GM23338 (cell line): ENCODE measurements at regions not wholly inside any gene's neighbourhood (a gene's known extent, or its start where the extent isn't known, plus 50 kb on each side); places are given as distances from the start of the nearest gene placed in this dataset.

Experiments
- ATAC-seq: fragments of 200-7000 bp; cut with Tn5 transposase; 3 replicates; pipeline ENCODE4 v1.9.1; 2020
- DNase-seq: peaks from one replicate; pipeline ENCODE4 v3.0.0-alpha.2; 2015; ENCODE audit warnings: low spot score
- H2AFZ ChIP-seq: fragments of 200-600 bp; sonication (generic); 2 replicates; pipeline ENCODE4 v1.8.0; 2016; ENCODE audit warnings: antibody characterized with exemption, mild to moderate bottlenecking, moderate library complexity
- H3F3A ChIP-seq: fragments of 200-600 bp; sonication (generic); replicated peaks from 2 replicates; pipeline ENCODE4 v1.8.0; 2017; ENCODE audit warnings: antibody characterized with exemption, mixed run types, low read depth
- H3K27ac ChIP-seq: fragments of 200-600 bp; sonication (generic); 2 replicates; pipeline ENCODE4 v1.6.1; 2016; ENCODE audit warnings: low read depth
- H3K27me3 ChIP-seq: fragments of 200-600 bp; sonication (generic); 2 replicates; pipeline ENCODE4 v1.8.0; 2016; ENCODE audit warnings: mild to moderate bottlenecking, mixed run types, moderate library complexity; ENCODE audit not compliant: insufficient read depth
- H3K36me3 ChIP-seq: fragments of 200-600 bp; sonication (generic); 2 replicates; pipeline ENCODE4 v1.8.0; 2016; ENCODE audit warnings: mild to moderate bottlenecking; ENCODE audit not compliant: insufficient read depth
- H3K4me1 ChIP-seq: fragments of 200-600 bp; sonication (generic); 2 replicates; pipeline ENCODE4 v1.8.0; 2016; ENCODE audit warnings: mild to moderate bottlenecking, moderate library complexity; ENCODE audit not compliant: insufficient read depth
- H3K4me2 ChIP-seq: fragments of 200-600 bp; sonication (generic); 2 replicates; pipeline ENCODE4 v1.7.1; 2017; ENCODE audit warnings: mixed run types
- H3K4me3 ChIP-seq: fragments of 200-600 bp; sonication (generic); 2 replicates; pipeline ENCODE4 v1.6.1; 2016; ENCODE audit warnings: mixed run types
- H3K79me2 ChIP-seq: fragments of 200-600 bp; sonication (generic); replicated peaks from 2 replicates; pipeline ENCODE4 v1.8.0; 2017; ENCODE audit warnings: mild to moderate bottlenecking; ENCODE audit not compliant: insufficient read depth
- H3K9me2 ChIP-seq: fragments of 200-600 bp; sonication (generic); 2 replicates; pipeline ENCODE4 v1.8.0; 2017; ENCODE audit not compliant: insufficient read depth
- H4K20me1 ChIP-seq: fragments of 200-600 bp; sonication (generic); replicated peaks from 2 replicates; pipeline ENCODE4 v1.8.0; 2017; ENCODE audit warnings: mild to moderate bottlenecking; ENCODE audit not compliant: insufficient read depth
- H3K27ac Mint-ChIP-seq: 2 replicates; pipeline ENCODE4 v1.8.0; 2020; ENCODE audit warnings: inconsistent platforms, mild to moderate bottlenecking, moderate library complexity, mixed read lengths
- H3K27me3 Mint-ChIP-seq: 3 replicates; pipeline ENCODE4 v1.8.0; 2022; ENCODE audit warnings: low read depth, mild to moderate bottlenecking, moderate library complexity, mixed read lengths, inconsistent platforms; ENCODE audit not compliant: insufficient read depth, poor library complexity
- H3K36me3 Mint-ChIP-seq: 3 replicates; pipeline ENCODE4 v1.8.0; 2021; ENCODE audit warnings: low read depth, mild to moderate bottlenecking, inconsistent platforms, moderate library complexity, mixed read lengths
- H3K4me1 Mint-ChIP-seq: 3 replicates; pipeline ENCODE4 v1.8.0; 2020; ENCODE audit warnings: mild to moderate bottlenecking, inconsistent platforms, mixed read lengths
- H3K4me3 Mint-ChIP-seq: 3 replicates; pipeline ENCODE4 v1.8.0; 2021; ENCODE audit warnings: moderate library complexity, mild to moderate bottlenecking, inconsistent platforms, mixed read lengths
- H3K9me3 Mint-ChIP-seq: 3 replicates; pipeline ENCODE4 v1.8.0; 2020; ENCODE audit warnings: moderate library complexity, mild to moderate bottlenecking, inconsistent platforms, mixed read lengths
- CREB1 ChIP-seq: fragments of 250-450 bp; sonication (Bioruptor Pico); IDR thresholded peaks from 2 replicates; pipeline ENCODE4 v1.5.0; 2020; ENCODE audit warnings: low read depth, mild to moderate bottlenecking, moderate library complexity
- CTCF ChIP-seq, 2 experiments: fragments of 200-600 bp in 1 of 2; sonication (generic) in 1 of 2; conservative IDR thresholded peaks; 2 replicates each; pipeline versions ENCODE4 v1.5.1 to v1.6.1; 2016 to 2017; ENCODE audit warnings: antibody characterized with exemption in 2 of 2, low read depth in 2 of 2, mild to moderate bottlenecking in 2 of 2, moderate library complexity in 1 of 2
- ETS1 ChIP-seq: IDR thresholded peaks from 2 replicates; pipeline ENCODE4 v1.6.1; 2016; ENCODE audit warnings: antibody characterized with exemption
- EZH2 ChIP-seq: fragments of 200-600 bp; sonication (generic); IDR thresholded peaks from one replicate; pipeline ENCODE4 v1.8.0; 2017; ENCODE audit warnings: antibody characterized with exemption, mild to moderate bottlenecking, low read depth; ENCODE audit not compliant: unreplicated experiment
- EZH2phosphoT487 ChIP-seq: fragments of 200-600 bp; sonication (generic); IDR thresholded peaks from one replicate; pipeline ENCODE4 v1.8.1; 2018; ENCODE audit warnings: antibody characterized with exemption; ENCODE audit not compliant: unreplicated experiment
- JUNB ChIP-seq: IDR thresholded peaks from one replicate; pipeline ENCODE4 v1.6.1; 2016; ENCODE audit warnings: antibody characterized with exemption; ENCODE audit not compliant: unreplicated experiment
- NANOG ChIP-seq: IDR thresholded peaks from 2 replicates; pipeline ENCODE4 v1.6.1; 2016; ENCODE audit warnings: antibody characterized with exemption, borderline replicate concordance
- POLR2AphosphoS5 ChIP-seq: IDR thresholded peaks from 2 replicates; pipeline ENCODE4 v1.6.1; 2016; ENCODE audit warnings: antibody characterized with exemption, low read depth
- STAT1 ChIP-seq: IDR thresholded peaks from one replicate; pipeline ENCODE4 v1.6.1; 2016; ENCODE audit warnings: antibody characterized with exemption; ENCODE audit not compliant: unreplicated experiment
- ZNF114 ChIP-seq: fragments of 250-450 bp; sonication (Bioruptor Pico); IDR thresholded peaks from 2 replicates; pipeline ENCODE4 v1.5.0; 2020; ENCODE audit warnings: mild to moderate bottlenecking, moderate library complexity
- ZNF331 ChIP-seq: fragments of 250-450 bp; sonication (Bioruptor Pico); IDR thresholded peaks from 2 replicates; pipeline ENCODE4 v1.5.0; 2020; ENCODE audit warnings: low read depth, mild to moderate bottlenecking, moderate library complexity
- TF ChIP-seq, protein P1 (sequence below): fragments of 250-450 bp; sonication (Bioruptor Pico); IDR thresholded peaks from 2 replicates; pipeline ENCODE4 v1.5.0; 2020; ENCODE audit warnings: mild to moderate bottlenecking, moderate library complexity
- TF ChIP-seq, protein P2 (sequence below): IDR thresholded peaks from one replicate; pipeline ENCODE4 v1.6.1; 2018; ENCODE audit warnings: antibody characterized with exemption; ENCODE audit not compliant: unreplicated experiment

GRCh38 chr16:79821911-79822310, 221.4 kb upstream of the MAF start:
- DNase-seq: no peak
- no peak for TF ChIP-seq EZH2phosphoT487
- no peak for TF ChIP-seq CTCF (conservative IDR thresholded peaks at IDR 0.05; ENCODE audit: low read depth in 2 of 2)
- no peak for TF ChIP-seq NANOG
- TF ChIP-seq POLR2AphosphoS5: no peak
- TF ChIP-seq EZH2: no peak
- TF ChIP-seq ETS1: no peak
- no peak for TF ChIP-seq CREB1 (CRISPR knock-in tag)
- no peak for TF ChIP-seq JUNB
- TF ChIP-seq ZNF114 (CRISPR knock-in tag): no peak
- TF ChIP-seq, protein P1, sequence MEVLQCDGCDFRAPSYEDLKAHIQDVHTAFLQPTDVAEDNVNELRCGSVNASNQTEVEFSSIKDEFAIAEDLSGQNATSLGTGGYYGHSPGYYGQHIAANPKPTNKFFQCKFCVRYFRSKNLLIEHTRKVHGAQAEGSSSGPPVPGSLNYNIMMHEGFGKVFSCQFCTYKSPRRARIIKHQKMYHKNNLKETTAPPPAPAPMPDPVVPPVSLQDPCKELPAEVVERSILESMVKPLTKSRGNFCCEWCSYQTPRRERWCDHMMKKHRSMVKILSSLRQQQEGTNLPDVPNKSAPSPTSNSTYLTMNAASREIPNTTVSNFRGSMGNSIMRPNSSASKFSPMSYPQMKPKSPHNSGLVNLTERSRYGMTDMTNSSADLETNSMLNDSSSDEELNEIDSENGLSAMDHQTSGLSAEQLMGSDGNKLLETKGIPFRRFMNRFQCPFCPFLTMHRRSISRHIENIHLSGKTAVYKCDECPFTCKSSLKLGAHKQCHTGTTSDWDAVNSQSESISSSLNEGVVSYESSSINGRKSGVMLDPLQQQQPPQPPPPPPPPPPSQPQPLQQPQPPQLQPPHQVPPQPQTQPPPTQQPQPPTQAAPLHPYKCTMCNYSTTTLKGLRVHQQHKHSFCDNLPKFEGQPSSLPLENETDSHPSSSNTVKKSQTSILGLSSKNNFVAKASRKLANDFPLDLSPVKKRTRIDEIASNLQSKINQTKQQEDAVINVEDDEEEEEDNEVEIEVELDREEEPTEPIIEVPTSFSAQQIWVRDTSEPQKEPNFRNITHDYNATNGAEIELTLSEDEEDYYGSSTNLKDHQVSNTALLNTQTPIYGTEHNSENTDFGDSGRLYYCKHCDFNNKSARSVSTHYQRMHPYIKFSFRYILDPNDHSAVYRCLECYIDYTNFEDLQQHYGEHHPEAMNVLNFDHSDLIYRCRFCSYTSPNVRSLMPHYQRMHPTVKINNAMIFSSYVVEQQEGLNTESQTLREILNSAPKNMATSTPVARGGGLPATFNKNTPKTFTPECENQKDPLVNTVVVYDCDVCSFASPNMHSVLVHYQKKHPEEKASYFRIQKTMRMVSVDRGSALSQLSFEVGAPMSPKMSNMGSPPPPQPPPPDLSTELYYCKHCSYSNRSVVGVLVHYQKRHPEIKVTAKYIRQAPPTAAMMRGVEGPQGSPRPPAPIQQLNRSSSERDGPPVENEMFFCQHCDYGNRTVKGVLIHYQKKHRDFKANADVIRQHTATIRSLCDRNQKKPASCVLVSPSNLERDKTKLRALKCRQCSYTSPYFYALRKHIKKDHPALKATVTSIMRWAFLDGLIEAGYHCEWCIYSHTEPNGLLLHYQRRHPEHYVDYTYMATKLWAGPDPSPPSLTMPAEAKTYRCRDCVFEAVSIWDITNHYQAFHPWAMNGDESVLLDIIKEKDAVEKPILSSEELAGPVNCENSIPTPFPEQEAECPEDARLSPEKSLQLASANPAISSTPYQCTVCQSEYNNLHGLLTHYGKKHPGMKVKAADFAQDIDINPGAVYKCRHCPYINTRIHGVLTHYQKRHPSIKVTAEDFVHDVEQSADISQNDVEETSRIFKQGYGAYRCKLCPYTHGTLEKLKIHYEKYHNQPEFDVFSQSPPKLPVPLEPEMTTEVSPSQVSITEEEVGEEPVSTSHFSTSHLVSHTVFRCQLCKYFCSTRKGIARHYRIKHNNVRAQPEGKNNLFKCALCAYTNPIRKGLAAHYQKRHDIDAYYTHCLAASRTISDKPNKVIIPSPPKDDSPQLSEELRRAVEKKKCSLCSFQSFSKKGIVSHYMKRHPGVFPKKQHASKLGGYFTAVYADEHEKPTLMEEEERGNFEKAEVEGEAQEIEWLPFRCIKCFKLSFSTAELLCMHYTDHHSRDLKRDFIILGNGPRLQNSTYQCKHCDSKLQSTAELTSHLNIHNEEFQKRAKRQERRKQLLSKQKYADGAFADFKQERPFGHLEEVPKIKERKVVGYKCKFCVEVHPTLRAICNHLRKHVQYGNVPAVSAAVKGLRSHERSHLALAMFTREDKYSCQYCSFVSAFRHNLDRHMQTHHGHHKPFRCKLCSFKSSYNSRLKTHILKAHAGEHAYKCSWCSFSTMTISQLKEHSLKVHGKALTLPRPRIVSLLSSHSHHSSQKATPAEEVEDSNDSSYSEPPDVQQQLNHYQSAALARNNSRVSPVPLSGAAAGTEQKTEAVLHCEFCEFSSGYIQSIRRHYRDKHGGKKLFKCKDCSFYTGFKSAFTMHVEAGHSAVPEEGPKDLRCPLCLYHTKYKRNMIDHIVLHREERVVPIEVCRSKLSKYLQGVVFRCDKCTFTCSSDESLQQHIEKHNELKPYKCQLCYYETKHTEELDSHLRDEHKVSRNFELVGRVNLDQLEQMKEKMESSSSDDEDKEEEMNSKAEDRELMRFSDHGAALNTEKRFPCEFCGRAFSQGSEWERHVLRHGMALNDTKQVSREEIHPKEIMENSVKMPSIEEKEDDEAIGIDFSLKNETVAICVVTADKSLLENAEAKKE (CRISPR knock-in tag): no peak
- TF ChIP-seq STAT1: no peak
- no peak for TF ChIP-seq ZNF331 (CRISPR knock-in tag)
- TF ChIP-seq, protein P2, sequence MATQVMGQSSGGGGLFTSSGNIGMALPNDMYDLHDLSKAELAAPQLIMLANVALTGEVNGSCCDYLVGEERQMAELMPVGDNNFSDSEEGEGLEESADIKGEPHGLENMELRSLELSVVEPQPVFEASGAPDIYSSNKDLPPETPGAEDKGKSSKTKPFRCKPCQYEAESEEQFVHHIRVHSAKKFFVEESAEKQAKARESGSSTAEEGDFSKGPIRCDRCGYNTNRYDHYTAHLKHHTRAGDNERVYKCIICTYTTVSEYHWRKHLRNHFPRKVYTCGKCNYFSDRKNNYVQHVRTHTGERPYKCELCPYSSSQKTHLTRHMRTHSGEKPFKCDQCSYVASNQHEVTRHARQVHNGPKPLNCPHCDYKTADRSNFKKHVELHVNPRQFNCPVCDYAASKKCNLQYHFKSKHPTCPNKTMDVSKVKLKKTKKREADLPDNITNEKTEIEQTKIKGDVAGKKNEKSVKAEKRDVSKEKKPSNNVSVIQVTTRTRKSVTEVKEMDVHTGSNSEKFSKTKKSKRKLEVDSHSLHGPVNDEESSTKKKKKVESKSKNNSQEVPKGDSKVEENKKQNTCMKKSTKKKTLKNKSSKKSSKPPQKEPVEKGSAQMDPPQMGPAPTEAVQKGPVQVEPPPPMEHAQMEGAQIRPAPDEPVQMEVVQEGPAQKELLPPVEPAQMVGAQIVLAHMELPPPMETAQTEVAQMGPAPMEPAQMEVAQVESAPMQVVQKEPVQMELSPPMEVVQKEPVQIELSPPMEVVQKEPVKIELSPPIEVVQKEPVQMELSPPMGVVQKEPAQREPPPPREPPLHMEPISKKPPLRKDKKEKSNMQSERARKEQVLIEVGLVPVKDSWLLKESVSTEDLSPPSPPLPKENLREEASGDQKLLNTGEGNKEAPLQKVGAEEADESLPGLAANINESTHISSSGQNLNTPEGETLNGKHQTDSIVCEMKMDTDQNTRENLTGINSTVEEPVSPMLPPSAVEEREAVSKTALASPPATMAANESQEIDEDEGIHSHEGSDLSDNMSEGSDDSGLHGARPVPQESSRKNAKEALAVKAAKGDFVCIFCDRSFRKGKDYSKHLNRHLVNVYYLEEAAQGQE: no peak
- H3K79me2 ChIP-seq: no peaks in the 10 kb centered on the region
- peaks cover 24% of the 10 kb centered on the region; the same call in 1 of the 2 replicates for H3K9me2 ChIP-seq
- Mint-ChIP-seq H3K36me3 (no peaks in the 10 kb centered on the region), H3K27me3 (no peaks in the 10 kb centered on the region), H3K4me3 (no peak overlapping the region), H3K4me1 (no peaks in the 10 kb centered on the region), H3K9me3 (no peaks in the 10 kb centered on the region), H3K27ac (no peak overlapping the region)
- H3K27ac ChIP-seq: no peak overlapping the region
- no peak overlapping the region for H2AFZ ChIP-seq
- H3K36me3 ChIP-seq: no peaks in the 10 kb centered on the region
- H3K27me3 ChIP-seq: no peaks in the 10 kb centered on the region
- H3K4me2 ChIP-seq: no peak overlapping the region
- no peaks in the 10 kb centered on the region for H4K20me1 ChIP-seq
- ATAC-seq: no peak
- no peaks in the 10 kb centered on the region for H3K4me1 ChIP-seq
- no peaks in the 10 kb centered on the region for H3F3A ChIP-seq
- no peak overlapping the region for H3K4me3 ChIP-seq
